Lung (tissue), 11 donors: ENCODE measurements at regions not wholly inside any gene's neighbourhood (a gene's known extent, or its start where the extent isn't known, plus 50 kb on each side); places are given as distances from the start of the nearest gene placed in this dataset.

Experiments
- ATAC-seq: fragments of 200-7000 bp; cut with Tn5 transposase; one replicate; pipeline ENCODE4 v1.9.1; 2020; ENCODE audit warnings: moderate number of reproducible peaks; ENCODE audit not compliant: insufficient read depth, low FRiP score
- DNase-seq, 3 donors: peaks; one replicate each; pipeline ENCODE4 v3.0.0-alpha.2; 2013 to 2017
- H3K27ac ChIP-seq, 2 donors: one replicate each; pipeline ENCODE4 v1.5.1; 2013; ENCODE audit warnings: mild to moderate bottlenecking in 2 of 2, moderate library complexity in 2 of 2, control low read depth in 1 of 2, inconsistent platforms in 1 of 2, low read depth in 1 of 2, low read length in 1 of 2
- H3K27me3 ChIP-seq, 3 donors: one replicate each; pipeline ENCODE4 v1.5.1; 2013; ENCODE audit warnings: low read length in 2 of 3; ENCODE audit not compliant: control insufficient read depth in 3 of 3, insufficient read depth in 3 of 3
- H3K36me3 ChIP-seq, 4 donors: one replicate each; pipeline ENCODE4 v1.5.1; 2013; ENCODE audit warnings: low read length in 4 of 4, mild to moderate bottlenecking in 1 of 4, moderate library complexity in 1 of 4; ENCODE audit not compliant: control insufficient read depth in 4 of 4, insufficient read depth in 4 of 4
- H3K4me1 ChIP-seq, 5 donors: one replicate each; pipeline ENCODE4 v1.5.1; 2013; ENCODE audit warnings: low read length in 5 of 5, mild to moderate bottlenecking in 2 of 5, moderate library complexity in 1 of 5; ENCODE audit not compliant: control insufficient read depth in 5 of 5, insufficient read depth in 5 of 5
- H3K4me3 ChIP-seq: one replicate; pipeline ENCODE4 v1.5.1; 2013; ENCODE audit warnings: mild to moderate bottlenecking, control low read depth, moderate library complexity
- H3K9ac ChIP-seq, 2 donors: one replicate each; pipeline ENCODE4 v1.5.1; 2013; ENCODE audit warnings: low read length in 2 of 2, control low read depth in 1 of 2; ENCODE audit not compliant: insufficient read depth in 1 of 2
- H3K9me3 ChIP-seq, 4 donors: one replicate each; pipeline ENCODE4 v1.5.1; 2013; ENCODE audit warnings: low read length in 3 of 4, mild to moderate bottlenecking in 1 of 4, moderate library complexity in 1 of 4; ENCODE audit not compliant: control insufficient read depth in 4 of 4, insufficient read depth in 3 of 4
- CTCF ChIP-seq: IDR thresholded peaks from 2 replicates; pipeline ENCODE4 v1.5.1; 2012; ENCODE audit warnings: mild to moderate bottlenecking; ENCODE audit errors: control extremely low read depth, extremely low read depth
- WGBS, 2 donors: extraction: QIAGEN DNeasy Blood & Tissue Kit; methylation state at CpG; one replicate each; pipeline ENCODE4 v1.1.7; 2013; 5-methylcytosine and 5-hydroxymethylcytosine counted together
- donor health status: control.
- donor health status: control.
- donor health status: Bipolar disorder and iron deficiency.
- donor health status: healthy.
- donor health status: DM: yes; HTN: yes; CAD: no.

DNA sequence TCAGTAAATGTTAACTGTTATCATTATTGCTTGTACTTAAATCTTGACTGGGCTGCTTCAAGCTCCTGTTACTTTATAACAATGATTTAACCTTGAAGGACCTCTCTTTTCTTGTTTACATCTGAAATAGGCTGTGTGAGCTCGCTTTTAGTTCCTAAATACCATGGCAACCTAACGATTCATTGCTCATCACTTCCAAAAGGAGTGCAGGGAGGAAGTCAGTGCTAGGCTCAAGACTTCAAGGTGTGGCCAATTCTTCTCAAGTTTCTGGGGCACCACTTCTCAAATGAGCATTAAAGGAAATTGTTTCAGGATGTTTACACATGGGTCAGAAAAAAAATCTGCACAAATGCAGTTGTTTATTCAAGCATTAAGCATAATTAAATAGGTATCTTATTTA, 284.2 kb downstream of the MTERF1 start:
- H3K4me1 ChIP-seq, result peaks cover 0 to 2% (median 0%) of the 10 kb centered on the region in 5 donors
- no peak overlapping the region for H3K9ac ChIP-seq
- H3K4me3 ChIP-seq, result no peak overlapping the region
- no peaks in the 10 kb centered on the region for H3K27me3 ChIP-seq
- H3K9me3 ChIP-seq, result no peaks in the 10 kb centered on the region
- ATAC-seq, result no peak
- WGBS, 2 donors, result 16 to 17% methylated on average over 2 of the region's 2 CpGs
- H3K36me3 ChIP-seq, result no peaks in the 10 kb centered on the region
- H3K27ac ChIP-seq, result no peak overlapping the region
- peak in 1 of 3 donors; percentile 28 for DNase-seq
- no peak for TF ChIP-seq CTCF

DNA sequence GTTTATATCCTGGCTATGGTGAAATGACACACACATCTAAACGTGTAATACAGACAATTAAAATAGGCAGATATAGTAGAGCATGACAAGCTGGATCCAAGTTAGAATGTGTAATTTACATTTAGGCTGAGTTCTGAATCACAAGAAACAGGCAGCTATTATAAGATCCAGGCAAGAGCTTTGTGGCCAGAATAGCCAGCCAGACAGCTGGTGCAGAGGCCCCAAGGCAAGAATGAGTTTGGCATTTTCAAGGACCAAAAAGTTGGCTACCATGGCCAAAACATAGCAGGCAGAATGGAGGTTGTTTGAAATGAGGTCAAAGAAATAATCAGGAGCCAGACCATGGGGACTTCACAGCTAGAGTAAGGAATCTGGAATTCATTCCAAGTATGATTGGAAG, 281.7 kb downstream of the MTERF1 start:
- Histone ChIP-seq H3K27me3 (no peaks in the 10 kb centered on the region), H3K36me3 (no peaks in the 10 kb centered on the region), H3K9me3 (no peaks in the 10 kb centered on the region), H3K4me1 (peaks cover 0 to 2% (median 0%) of the 10 kb centered on the region in 5 donors), H3K9ac (no peak overlapping the region), H3K27ac (no peak overlapping the region), H3K4me3 (no peak overlapping the region)
- DNase-seq (no peak), ATAC-seq (no peak)
- TF ChIP-seq CTCF, result no peak
- 88 to 95% methylated on average over 1 of the region's 1 CpG for WGBS, 2 donors

DNA sequence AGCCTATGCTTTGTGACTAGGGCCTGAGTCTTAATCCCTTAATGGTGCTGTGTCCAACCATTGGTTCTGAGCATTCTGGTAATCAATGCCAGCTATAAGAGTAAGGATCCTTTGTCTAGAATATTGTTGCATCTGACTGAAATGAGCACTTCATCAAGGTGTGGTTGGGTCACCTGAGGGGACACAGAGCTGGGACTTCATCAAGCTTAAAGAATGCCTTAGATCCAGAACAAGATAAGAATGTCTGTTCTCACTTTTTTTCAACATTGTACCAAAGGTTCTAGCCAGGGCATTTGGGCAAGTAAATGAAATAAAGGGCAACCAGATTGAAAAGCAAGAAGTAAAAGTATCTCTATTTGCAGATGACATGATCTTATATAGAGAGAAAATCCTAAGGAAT, 280.4 kb downstream of the MTERF1 start:
- Histone ChIP-seq H3K27me3 (no peaks in the 10 kb centered on the region), H3K27ac (no peak overlapping the region), H3K4me3 (no peak overlapping the region), H3K9ac (no peak overlapping the region), H3K9me3 (no peaks in the 10 kb centered on the region), H3K4me1 (peaks cover 0 to 2% (median 0%) of the 10 kb centered on the region in 5 donors), H3K36me3 (no peaks in the 10 kb centered on the region)
- ATAC-seq, result no peak
- TF ChIP-seq CTCF, result no peak
- no peak for DNase-seq

DNA sequence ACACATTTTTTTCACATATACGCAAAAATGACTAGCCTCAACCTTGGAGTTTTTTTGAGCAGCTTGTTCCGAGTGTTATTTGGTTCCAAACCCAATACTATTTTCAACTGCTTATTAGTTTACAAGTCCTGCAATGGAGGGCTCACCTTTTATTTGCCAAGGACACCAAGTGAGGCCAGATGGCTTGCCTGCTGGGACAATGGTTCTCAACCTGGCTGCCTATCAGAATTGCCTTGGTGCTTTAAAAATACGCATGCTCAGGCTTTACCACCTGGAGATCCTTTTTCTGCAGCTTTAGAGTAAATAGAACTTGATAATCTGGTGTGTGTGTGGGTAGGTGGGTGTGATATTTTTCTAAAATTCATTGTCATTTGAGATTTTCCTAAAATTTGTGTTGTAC, 276.8 kb downstream of the MTERF1 start:
- H3K4me1 ChIP-seq, result peaks cover 0 to 2% (median 0%) of the 10 kb centered on the region in 5 donors
- WGBS, 2 donors, result 87 to 93% methylated on average over 3 of the region's 3 CpGs
- H3K27ac ChIP-seq, result no peak overlapping the region
- ATAC-seq (no peak), DNase-seq (no peak)
- no peaks in the 10 kb centered on the region for H3K36me3 ChIP-seq
- H3K9me3 ChIP-seq, result no peaks in the 10 kb centered on the region
- no peaks in the 10 kb centered on the region for H3K27me3 ChIP-seq
- H3K4me3 ChIP-seq, result no peak overlapping the region
- TF ChIP-seq CTCF, result no peak
- no peak overlapping the region for H3K9ac ChIP-seq
